ENCODE measurements at regions not wholly inside any gene's neighbourhood (a gene's known extent, or its start where the extent isn't known, plus 50 kb on each side); places are given as distances from the start of the nearest gene placed in this dataset.
A peak's percentile ranks its signal among the peaks of the same experiment; 100 is the strongest.
"Not testable (repeated sequence)": the region's sequence is repeated elsewhere in the genome, so short reads cannot be mapped to it uniquely, and the experiment has no call there.

- no peak for DNase-seq (ENCODE audit: low read depth)
Observed at GRCh38 chr9:135275571-135276289, 188.3 kb downstream of the OLFM1 start.

GRCh38 chr9:135277219-135278201 is 190.0 kb downstream of the OLFM1 start:
- DNase-seq (ENCODE audit: low read depth): no peak

DNA sequence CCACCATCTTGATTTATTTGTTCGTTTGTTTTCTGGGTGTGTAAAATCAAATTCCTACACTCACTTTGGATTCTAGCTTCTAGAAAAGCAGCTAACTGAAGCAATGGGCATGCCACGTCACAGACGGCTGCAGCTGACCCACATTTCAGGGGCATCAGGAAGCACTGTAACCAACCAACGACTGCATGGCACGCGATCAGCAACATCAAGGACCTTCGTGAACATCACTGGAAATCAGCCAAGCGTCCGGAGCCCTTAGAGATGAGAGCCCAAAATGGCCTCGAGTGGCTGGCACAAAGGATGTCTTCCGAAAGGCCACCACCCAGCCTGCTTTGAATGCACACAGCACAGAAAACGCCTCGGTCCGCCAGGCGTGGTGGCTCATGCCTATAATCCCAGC is 191.1 kb downstream of the OLFM1 start:
- no peak for DNase-seq (ENCODE audit: low read depth)

- DNase-seq (ENCODE audit: low read depth): no peak
Observed at GRCh38 chr9:135279385-135279784, 191.9 kb downstream of the OLFM1 start.

DNA sequence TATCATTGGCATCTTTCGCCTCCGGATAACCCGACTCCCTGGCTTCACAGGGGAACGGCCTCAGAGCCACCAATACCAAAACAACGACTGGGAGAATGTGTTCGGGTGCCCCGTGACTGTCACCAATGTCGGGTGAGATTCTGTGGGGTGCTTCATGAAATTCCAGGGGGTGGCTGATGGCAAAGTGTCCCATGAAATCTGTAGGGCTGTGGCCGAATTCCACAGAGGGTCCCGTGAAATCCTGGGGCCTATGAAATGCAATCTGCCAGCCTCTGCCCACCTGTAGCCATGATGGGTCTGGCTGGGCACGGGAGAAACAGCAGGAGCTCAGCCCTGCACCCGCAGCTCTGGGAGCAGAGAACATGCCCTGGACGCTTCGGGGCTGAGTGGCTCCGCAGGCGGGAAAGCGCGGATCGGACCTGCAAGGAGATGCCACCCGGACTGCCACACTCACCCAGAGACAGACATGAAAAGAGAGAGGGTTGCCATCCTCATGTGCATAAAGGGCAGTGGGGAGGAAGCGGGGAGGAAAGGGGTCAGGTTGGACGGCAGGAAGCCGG is 192.4 kb downstream of the OLFM1 start:
- DNase-seq (ENCODE audit: low read depth): no peak

DNA sequence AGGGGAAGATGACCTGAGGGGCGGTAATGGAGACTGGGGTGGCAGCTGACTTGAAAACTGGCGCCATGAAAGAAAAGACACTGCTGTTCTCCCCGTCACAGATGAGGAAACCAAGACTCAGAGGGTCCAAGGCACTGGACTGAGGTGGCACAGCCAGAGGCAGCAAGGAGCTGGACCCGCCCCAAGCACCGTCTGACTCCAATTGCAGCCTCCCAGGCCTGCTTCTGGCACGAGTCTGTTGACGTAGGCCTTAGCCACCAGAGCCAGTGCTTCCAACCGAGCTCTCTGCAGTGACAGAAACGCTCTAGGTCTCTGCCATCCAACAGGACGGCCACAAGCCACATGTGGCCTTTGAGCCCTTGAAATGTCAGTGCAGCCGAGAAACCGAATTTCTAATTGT is 193.2 kb downstream of the OLFM1 start:
- DNase-seq (ENCODE audit: low read depth): no peak

GRCh38 chr9:135281151-135281550 is 193.7 kb downstream of the OLFM1 start:
- no peak for DNase-seq (ENCODE audit: low read depth)

DNA sequence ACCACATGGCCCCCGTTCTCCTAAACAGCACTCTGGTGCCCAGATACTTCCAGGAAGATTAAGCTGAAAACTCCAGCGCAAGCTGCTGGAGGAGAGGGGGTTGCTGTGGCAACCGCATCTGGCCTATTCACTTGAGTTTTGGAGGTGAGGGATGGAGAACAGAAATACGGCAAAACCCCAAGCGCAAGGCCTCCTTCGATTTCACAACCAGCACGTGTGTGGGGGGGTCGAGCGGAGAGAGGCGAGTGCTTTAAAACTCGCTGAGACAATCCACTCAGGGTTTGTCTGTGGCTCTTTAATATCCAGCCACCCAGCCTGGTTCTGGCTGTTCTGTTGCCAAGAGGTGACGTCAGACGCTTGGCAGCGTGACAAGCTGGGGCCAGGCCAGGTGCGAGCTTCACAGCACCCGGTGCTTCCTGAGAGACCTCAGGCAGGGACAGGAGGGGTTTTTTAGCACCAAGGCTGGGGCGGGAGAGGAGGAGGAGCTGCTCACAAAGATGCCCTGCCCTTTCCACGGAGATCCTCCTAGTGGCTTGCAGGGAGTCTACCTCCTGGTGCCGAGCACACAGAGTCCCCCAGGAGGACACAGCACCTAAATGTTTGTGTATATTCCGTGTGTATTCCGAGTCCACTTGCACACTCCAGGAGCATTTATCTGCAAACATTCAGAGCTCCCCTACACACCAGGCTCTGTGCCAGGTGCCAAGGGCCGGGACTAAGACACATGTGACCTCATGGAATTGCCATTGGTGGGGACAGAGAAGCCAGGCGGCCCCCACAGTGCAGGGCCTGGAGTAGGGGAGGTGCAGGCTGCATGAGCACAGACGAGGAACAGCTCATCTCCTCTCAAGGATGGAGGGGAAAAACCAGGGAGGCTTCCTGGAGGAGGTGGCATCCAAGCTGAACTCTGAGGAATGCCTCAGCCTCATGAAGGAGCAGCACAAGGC is 194.6 kb downstream of the OLFM1 start:
- DNase-seq (ENCODE audit: low read depth): peak; percentile 2

DNA sequence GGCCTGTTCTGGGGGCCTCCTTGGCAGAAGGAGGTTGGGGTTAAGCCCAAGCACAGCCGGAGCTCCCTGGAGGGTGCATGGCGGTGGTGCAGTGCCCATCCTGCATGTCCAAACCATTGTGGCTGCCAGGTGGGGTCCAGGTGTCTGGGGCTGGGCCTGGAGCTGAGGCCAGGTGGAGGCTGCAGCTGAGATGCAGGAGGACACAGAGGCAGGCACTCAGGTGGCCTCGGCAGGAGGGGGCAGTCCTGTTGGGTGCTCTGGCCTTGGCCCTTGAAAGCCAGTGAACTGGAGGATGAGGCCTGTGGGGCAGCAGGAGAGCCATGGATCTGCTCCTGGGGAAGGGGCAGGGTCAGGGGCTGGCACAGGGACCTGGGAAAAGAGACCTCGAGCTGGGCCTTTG is 195.3 kb downstream of the OLFM1 start:
- DNase-seq (ENCODE audit: low read depth): no peak

GRCh38 chr9:135283671-135284070 is 195.9 kb upstream of the PPP1R26 start:
- no peak for DNase-seq (ENCODE audit: low read depth)

GRCh38 chr9:135284386-135285134 is 195.0 kb upstream of the PPP1R26 start:
- DNase-seq (ENCODE audit: low read depth): no peak

GRCh38 chr9:135286187-135286925 is 193.2 kb upstream of the PPP1R26 start:
- DNase-seq (ENCODE audit: low read depth): not testable (repeated sequence)

GRCh38 chr9:135286961-135287360 is 192.6 kb upstream of the PPP1R26 start:
- DNase-seq (ENCODE audit: low read depth): no peak

- no peak for DNase-seq (ENCODE audit: low read depth)
Observed at GRCh38 chr9:135287627-135288026, 192.0 kb upstream of the PPP1R26 start.

GRCh38 chr9:135288054-135288453 is 191.5 kb upstream of the PPP1R26 start:
- DNase-seq (ENCODE audit: low read depth): no peak

DNA sequence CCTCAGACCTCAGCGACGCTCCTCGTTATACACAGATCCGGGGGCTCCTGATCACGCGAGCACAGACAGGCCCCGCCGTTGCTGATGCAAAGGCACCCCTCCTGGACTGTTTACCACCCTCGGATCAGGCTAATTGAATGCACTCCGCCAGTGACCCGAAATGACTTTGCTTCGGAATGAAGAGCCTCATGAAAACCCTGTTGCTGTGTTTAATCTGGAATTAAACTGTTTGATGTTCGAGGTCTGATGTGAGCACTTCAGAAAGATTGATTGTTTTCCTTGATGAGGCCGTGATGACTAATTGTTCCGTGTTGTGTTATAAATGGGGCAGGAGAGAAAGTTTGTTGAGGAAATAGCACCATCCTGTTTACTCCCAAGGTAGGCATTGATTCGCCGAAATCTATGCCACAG is 190.5 kb upstream of the PPP1R26 start:
- no peak for DNase-seq (ENCODE audit: low read depth)

GRCh38 chr9:135290086-135290485 is 189.5 kb upstream of the PPP1R26 start:
- DNase-seq (ENCODE audit: low read depth): no peak

- no peak for DNase-seq (ENCODE audit: low read depth)
Observed at GRCh38 chr9:135290566-135290965, 189.0 kb upstream of the PPP1R26 start.

GRCh38 chr9:135291165-135291564 is 188.4 kb upstream of the PPP1R26 start:
- no peak for DNase-seq (ENCODE audit: low read depth)

DNA sequence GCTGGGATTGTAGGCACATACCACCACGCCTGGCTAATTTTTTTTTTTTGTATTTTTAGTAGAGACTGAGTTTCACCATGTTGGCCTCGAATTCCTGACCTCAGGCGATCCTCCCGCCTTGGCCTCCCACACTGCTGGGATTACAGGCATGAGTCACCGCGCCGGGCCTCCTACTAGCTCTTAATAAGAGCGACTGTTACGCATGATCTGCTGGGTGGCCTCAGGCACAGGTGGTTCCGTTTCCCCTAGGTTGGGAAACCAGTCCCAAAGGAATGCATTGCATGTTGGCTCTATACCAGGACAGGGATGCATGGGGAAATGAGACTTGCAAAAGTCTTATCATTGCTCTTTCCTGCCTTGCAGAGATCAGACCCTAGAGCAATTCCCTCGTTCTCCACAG is 184.7 kb upstream of the PPP1R26 start:
- DNase-seq (ENCODE audit: low read depth): no peak
